Stomach (tissue), 8 donors: ENCODE measurements at regions not wholly inside any gene's neighbourhood (a gene's known extent, or its start where the extent isn't known, plus 50 kb on each side); places are given as distances from the start of the nearest gene placed in this dataset.

Experiments
- DNase-seq, 2 donors: peaks; one replicate each; pipeline versions ENCODE4 v3.0.0 to v3.0.0-alpha.2; 2013 to 2019
- H3K27ac ChIP-seq, 5 donors: fragments of 200-600 bp in 4 of 5; sonication (generic) in 4 of 5; one replicate each; pipeline ENCODE4 v1.5.1; 2013 to 2019; ENCODE audit warnings: mild to moderate bottlenecking in 1 of 5, moderate library complexity in 1 of 5
- H3K27me3 ChIP-seq, 3 donors: fragments of 200-600 bp; sonication (generic); one replicate each; pipeline ENCODE4 v1.5.1; 2017 to 2019; ENCODE audit warnings: mixed run types in 1 of 3
- H3K36me3 ChIP-seq, 4 donors: fragments of 200-600 bp; sonication (generic); 1 replicate in 3 of 4; 2 replicates in 1 of 4; pipeline ENCODE4 v1.5.1; 2016 to 2019
- H3K4me1 ChIP-seq, 4 donors: fragments of 200-600 bp; sonication (generic); one replicate each; pipeline ENCODE4 v1.5.1; 2016 to 2019
- H3K4me3 ChIP-seq, 4 donors: fragments of 200-600 bp; sonication (generic) in 3 of 4; one replicate each; pipeline ENCODE4 v1.5.1; 2016 to 2019; ENCODE audit warnings: mild to moderate bottlenecking in 1 of 4
- H3K9me3 ChIP-seq, 4 donors: fragments of 200-600 bp; sonication (generic); one replicate each; pipeline ENCODE4 v1.5.1; 2016 to 2019
- CTCF ChIP-seq, 7 experiments: fragments of 450-650 bp in 4 of 7; fragments of 200-600 bp in 3 of 7; sonication (generic) in 3 of 7; IDR thresholded peaks; one replicate each; pipeline ENCODE4 v1.5.1; 2016 to 2019; ENCODE audit warnings: antibody characterized with exemption in 7 of 7, control low read depth in 2 of 7, mild to moderate bottlenecking in 1 of 7
- EP300 ChIP-seq: sonication (generic); formaldehyde crosslinking; IDR thresholded peaks from one replicate; pipeline ENCODE4 v1.6.1; 2017; ENCODE audit warnings: antibody characterized with exemption
- POLR2A ChIP-seq, 4 donors: fragments of 450-650 bp; IDR thresholded peaks; one replicate each; pipeline ENCODE4 v1.6.1; 2016; ENCODE audit warnings: antibody characterized with exemption in 4 of 4, control low read depth in 2 of 4, mild to moderate bottlenecking in 1 of 4, moderate library complexity in 1 of 4
- POLR2AphosphoS5 ChIP-seq, 3 donors: sonication (generic); formaldehyde crosslinking; IDR thresholded peaks; one replicate each; pipeline ENCODE4 v1.6.1; 2016; ENCODE audit warnings: antibody characterized with exemption in 3 of 3
- WGBS, 5 donors: extraction: QIAGEN DNeasy Blood & Tissue Kit in 3 of 5; methylation state at CpG; one replicate each; pipeline versions ENCODE4 v1.1.5 to v1.1.7; 2013 to 2018; 5-methylcytosine and 5-hydroxymethylcytosine counted together
- intact Hi-C: fragments of 100-400 bp; cut with DNase I; formaldehyde crosslinking; loops from one replicate; pipeline ENCODE4 v1.15.1; 2023; ENCODE audit warnings: low total_unique reads
- donor health status: healthy with polysubstance abuse.
- donor health status: Bipolar disorder and iron deficiency.
- donor health status: healthy.

DNA sequence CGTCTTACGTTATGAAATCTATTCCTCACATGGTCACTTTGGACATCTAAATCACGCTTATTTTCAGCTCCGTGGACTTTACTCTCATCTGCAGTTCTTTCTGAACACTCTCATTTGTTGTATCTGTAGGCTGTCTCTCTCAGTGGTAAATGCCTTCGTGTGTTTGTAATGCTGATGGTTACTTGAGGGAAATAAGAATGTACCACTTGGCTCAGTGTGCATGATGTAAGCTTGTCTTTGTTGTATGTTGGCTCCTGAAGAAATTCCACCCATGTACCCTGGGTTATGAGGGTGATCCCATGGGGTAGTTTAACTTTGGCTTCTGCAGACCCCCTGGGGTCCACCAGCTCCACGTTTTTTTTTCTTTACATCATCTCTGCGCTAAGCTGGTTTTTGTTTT, 378.4 kb downstream of the SETD4 start:
- H3K36me3 ChIP-seq = no peaks in the 10 kb centered on the region
- TF ChIP-seq EP300 = no peak
- no peak for TF ChIP-seq CTCF (IDR thresholded peaks at IDR 0.05)
- no peak for TF ChIP-seq POLR2AphosphoS5 (IDR thresholded peaks at IDR 0.05)
- no peak for TF ChIP-seq POLR2A (IDR thresholded peaks at IDR 0.05)
- H3K9me3 ChIP-seq = no peaks in the 10 kb centered on the region
- no peak overlapping the region for H3K27ac ChIP-seq
- WGBS, 5 donors = 79 to 88% (median 83%) methylated on average over 7 of the region's 7 CpGs
- no peaks in the 10 kb centered on the region for H3K4me1 ChIP-seq
- intact Hi-C loops = no loop called here
- no peak for DNase-seq
- H3K4me3 ChIP-seq = no peak overlapping the region
- no peaks in the 10 kb centered on the region for H3K27me3 ChIP-seq

DNA sequence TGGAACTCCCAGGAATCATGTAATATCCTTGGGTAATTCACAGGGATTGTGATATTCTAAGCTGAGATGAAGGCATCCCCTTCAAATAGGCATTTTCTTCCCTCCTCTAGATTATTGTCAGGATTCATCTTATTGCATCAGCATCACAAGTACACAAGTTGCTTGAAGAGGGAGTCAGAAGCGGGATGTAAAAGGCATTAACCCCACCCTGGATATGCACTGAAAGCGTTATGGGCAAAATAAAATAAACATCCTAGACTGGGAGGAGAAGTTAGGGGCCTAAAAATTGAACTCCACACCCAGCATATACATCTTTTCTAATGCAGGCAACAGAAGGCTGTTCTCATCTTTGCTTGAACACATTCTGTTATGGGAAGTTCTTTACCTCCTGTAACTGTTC, 381.2 kb downstream of the SETD4 start:
- H3K9me3 ChIP-seq = no peaks in the 10 kb centered on the region
- no peaks in the 10 kb centered on the region for H3K36me3 ChIP-seq
- no peak overlapping the region for H3K4me3 ChIP-seq
- H3K27me3 ChIP-seq = no peaks in the 10 kb centered on the region
- no peak overlapping the region for H3K27ac ChIP-seq
- intact Hi-C loops = no loop called here
- no peaks in the 10 kb centered on the region for H3K4me1 ChIP-seq
- no peak for DNase-seq
- 80 to 91% (median 83%) methylated on average over 2 of the region's 2 CpGs for WGBS, 5 donors
- TF ChIP-seq POLR2AphosphoS5 (IDR thresholded peaks at IDR 0.05) (no peak), CTCF (IDR thresholded peaks at IDR 0.05) (no peak), EP300 (no peak), POLR2A (IDR thresholded peaks at IDR 0.05) (no peak)

DNA sequence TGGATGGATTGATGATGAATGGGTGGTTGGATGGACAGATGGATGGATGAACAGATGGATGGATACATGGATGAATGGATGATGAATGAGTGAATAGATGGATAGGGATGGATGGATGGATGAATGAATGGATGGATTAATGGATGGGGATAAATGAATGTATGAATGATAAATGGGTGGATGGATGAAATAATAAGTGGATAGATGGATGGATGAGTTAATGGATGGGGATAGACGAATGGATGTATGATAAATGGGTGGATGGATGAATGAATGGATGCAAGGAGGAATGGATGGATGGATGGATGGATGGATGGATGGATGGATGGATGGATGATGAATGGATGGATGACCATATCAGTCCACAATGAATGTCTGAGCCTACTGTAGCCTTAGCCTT, 381.9 kb downstream of the SETD4 start:
- Histone ChIP-seq H3K4me1 (no peaks in the 10 kb centered on the region), H3K9me3 (no peaks in the 10 kb centered on the region), H3K36me3 (no peaks in the 10 kb centered on the region), H3K4me3 (no peak overlapping the region), H3K27me3 (peaks cover 0 to 3% (median 0%) of the 10 kb centered on the region in 3 donors), H3K27ac (no peak overlapping the region)
- DNase-seq = no peak
- 87 to 100% (median 93%) methylated on average over 1 of the region's 1 CpG for WGBS, 5 donors
- intact Hi-C loops = no loop called here
- TF ChIP-seq EP300 (no peak), CTCF (IDR thresholded peaks at IDR 0.05) (no peak), POLR2AphosphoS5 (IDR thresholded peaks at IDR 0.05) (no peak), POLR2A (IDR thresholded peaks at IDR 0.05) (no peak)

GRCh38 chr21:35677298-35677841, 383.0 kb downstream of the SETD4 start:
- DNase-seq = no peak

More at GRCh38 chr21:35677298-35677841, 383.0 kb downstream of the SETD4 start:
- peaks cover 0 to 6% (median 0%) of the 10 kb centered on the region in 3 donors for H3K27me3 ChIP-seq
- H3K9me3 ChIP-seq = no peaks in the 10 kb centered on the region
- no peak overlapping the region for H3K4me3 ChIP-seq
- H3K4me1 ChIP-seq = no peaks in the 10 kb centered on the region
- H3K36me3 ChIP-seq = no peaks in the 10 kb centered on the region
- 70 to 83% (median 80%) methylated on average over 3 of the region's 3 CpGs for WGBS, 5 donors
- intact Hi-C loops = no loop called here
- no peak overlapping the region for H3K27ac ChIP-seq
- TF ChIP-seq POLR2AphosphoS5 (IDR thresholded peaks at IDR 0.05) (no peak), CTCF (IDR thresholded peaks at IDR 0.05) (no peak), POLR2A (IDR thresholded peaks at IDR 0.05) (no peak), EP300 (no peak)
